Chondrocyte (in vitro differentiated cells): ENCODE measurements at regions not wholly inside any gene's neighbourhood (a gene's known extent, or its start where the extent isn't known, plus 50 kb on each side); places are given as distances from the start of the nearest gene placed in this dataset.

Experiments
- DNase-seq: peaks from one replicate; pipeline ENCODE4 v3.0.0; 2021; ENCODE audit warnings: mixed read lengths, low spot score
- H3K27ac Mint-ChIP-seq: one replicate; pipeline ENCODE4 v1.8.0; 2021; ENCODE audit warnings: mild to moderate bottlenecking, moderate library complexity, mixed read lengths; ENCODE audit not compliant: unreplicated experiment
- H3K27me3 Mint-ChIP-seq: 2 replicates; pipeline ENCODE4 v1.8.0; 2021; ENCODE audit warnings: low read depth, mixed read lengths
- H3K36me3 Mint-ChIP-seq: 2 replicates; pipeline ENCODE4 v1.8.0; 2021; ENCODE audit warnings: low read depth, mixed read lengths
- H3K4me1 Mint-ChIP-seq: 2 replicates; pipeline ENCODE4 v1.8.0; 2021; ENCODE audit warnings: low read depth, mild to moderate bottlenecking, mixed read lengths
- H3K4me3 Mint-ChIP-seq: one replicate; pipeline ENCODE4 v1.8.0; 2021; ENCODE audit warnings: mild to moderate bottlenecking, moderate library complexity, mixed read lengths; ENCODE audit not compliant: unreplicated experiment
- H3K9me3 Mint-ChIP-seq: 2 replicates; pipeline ENCODE4 v1.8.0; 2021; ENCODE audit warnings: low read depth, mixed read lengths
- CTCF ChIP-seq: fragments of 200-600 bp; sonication (generic); IDR thresholded peaks from 2 replicates; pipeline ENCODE4 v1.5.0; 2021; ENCODE audit warnings: antibody characterized with exemption, mild to moderate bottlenecking, moderate library complexity

DNA sequence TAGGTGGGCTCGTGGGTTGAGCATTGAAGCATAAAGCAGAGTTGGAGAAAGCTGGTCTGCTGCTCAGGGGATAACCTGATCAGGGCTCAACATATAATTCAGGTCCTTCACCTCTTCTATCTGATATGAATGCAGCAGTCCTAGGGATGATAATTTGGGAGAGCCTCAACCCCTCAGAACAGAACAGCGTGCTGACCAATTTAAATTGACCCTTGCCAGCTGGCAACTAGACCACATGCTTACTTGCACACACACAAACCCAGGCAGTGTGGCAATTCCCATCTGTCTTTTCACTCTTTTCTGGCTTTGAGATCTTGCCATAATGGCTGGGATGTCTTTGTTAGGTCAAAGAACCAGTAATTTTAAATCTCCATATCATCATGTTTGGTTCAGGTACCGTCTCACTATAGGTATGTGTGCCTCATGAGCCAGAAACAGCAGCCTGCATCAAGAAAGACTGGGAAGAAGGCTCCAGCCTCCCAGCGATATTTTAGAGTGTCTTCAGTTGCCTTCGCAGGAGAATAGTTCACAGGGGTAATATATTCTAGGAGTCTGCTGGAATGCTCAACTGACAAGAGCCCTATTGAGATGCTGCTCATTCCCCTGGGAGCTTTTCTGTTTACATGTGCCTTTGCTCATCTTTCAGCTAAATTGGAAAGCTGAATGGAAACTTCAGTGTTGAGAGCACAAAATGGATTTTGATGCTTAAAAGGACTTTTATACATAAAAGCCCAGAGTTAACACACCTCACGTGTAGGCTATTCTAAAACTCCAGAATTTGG is 497.6 kb downstream of the RASEF start:
- no peaks in the 10 kb centered on the region for H3K36me3 Mint-ChIP-seq
- H3K9me3 Mint-ChIP-seq = no peaks in the 10 kb centered on the region
- DNase-seq = no peak
- no peaks in the 10 kb centered on the region for H3K27me3 Mint-ChIP-seq
- no peak overlapping the region for H3K4me3 Mint-ChIP-seq
- no peaks in the 10 kb centered on the region for H3K4me1 Mint-ChIP-seq
- no peak for TF ChIP-seq CTCF
- H3K27ac Mint-ChIP-seq = no peak overlapping the region

GRCh38 chr9:82567953-82568352 is 495.0 kb downstream of the RASEF start:
- no peak for TF ChIP-seq CTCF
- Mint-ChIP-seq H3K36me3 (peaks cover 1% of the 10 kb centered on the region), H3K9me3 (no peaks in the 10 kb centered on the region), H3K27me3 (peaks cover 4% of the 10 kb centered on the region), H3K27ac (no peak overlapping the region), H3K4me3 (no peak overlapping the region), H3K4me1 (no peaks in the 10 kb centered on the region)
- DNase-seq = no peak

GRCh38 chr9:82570226-82570625 is 492.7 kb downstream of the RASEF start:
- H3K9me3 Mint-ChIP-seq = peaks cover 15% of the 10 kb centered on the region
- H3K27ac Mint-ChIP-seq = no peak overlapping the region
- TF ChIP-seq CTCF = peak; percentile 33
- H3K27me3 Mint-ChIP-seq = peaks cover 4% of the 10 kb centered on the region
- H3K4me3 Mint-ChIP-seq = no peak overlapping the region
- DNase-seq = no peak
- peaks cover 10% of the 10 kb centered on the region for H3K36me3 Mint-ChIP-seq
- H3K4me1 Mint-ChIP-seq = no peaks in the 10 kb centered on the region

- H3K4me1 Mint-ChIP-seq = no peaks in the 10 kb centered on the region
- H3K36me3 Mint-ChIP-seq = peaks cover 11% of the 10 kb centered on the region
- no peak overlapping the region for H3K4me3 Mint-ChIP-seq
- no peak for DNase-seq
- peaks cover 4% of the 10 kb centered on the region for H3K27me3 Mint-ChIP-seq
- H3K9me3 Mint-ChIP-seq = peaks cover 16% of the 10 kb centered on the region
- H3K27ac Mint-ChIP-seq = no peak overlapping the region
- TF ChIP-seq CTCF = no peak
Measured at GRCh38 chr9:82571540-82571939, 491.4 kb downstream of the RASEF start.

DNA sequence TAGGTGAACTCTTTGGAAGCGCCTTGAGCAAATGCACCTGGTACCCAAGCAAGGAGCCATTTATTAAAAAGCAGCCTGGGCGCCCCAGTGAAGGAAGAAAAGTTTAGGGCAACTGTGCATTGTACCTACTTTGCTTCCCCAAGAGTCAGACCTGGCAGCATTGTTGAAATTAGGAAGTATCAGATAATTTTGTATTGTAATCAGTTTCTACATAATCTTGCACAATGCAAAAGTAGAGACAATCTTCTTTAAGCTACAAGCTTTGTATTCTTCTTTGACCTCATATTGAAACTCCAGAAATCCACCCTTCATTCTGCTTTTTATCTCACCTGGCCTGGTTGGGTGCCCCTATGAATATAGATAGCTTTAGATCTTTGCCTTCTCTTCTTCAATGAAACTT is 490.8 kb downstream of the RASEF start:
- Mint-ChIP-seq H3K9me3 (peaks cover 16% of the 10 kb centered on the region), H3K27me3 (peaks cover 4% of the 10 kb centered on the region), H3K4me3 (no peak overlapping the region), H3K27ac (no peak overlapping the region), H3K4me1 (no peaks in the 10 kb centered on the region), H3K36me3 (peaks cover 11% of the 10 kb centered on the region)
- TF ChIP-seq CTCF = no peak
- no peak for DNase-seq
